HEK293 (cell line): ENCODE measurements at regions not wholly inside any gene's neighbourhood (a gene's known extent, or its start where the extent isn't known, plus 50 kb on each side); places are given as distances from the start of the nearest gene placed in this dataset.

ENCODE experiments used
- TRIM28 ChIP-seq: IDR thresholded peaks from 2 replicates; pipeline ENCODE4 v1.6.1; 2011; ENCODE audit warnings: low read length, control low read depth, borderline replicate concordance
- ZBTB7A ChIP-seq: fragments of 450-650 bp; formaldehyde crosslinking; IDR thresholded peaks from 2 replicates; pipeline ENCODE4 v1.5.1; 2016; ENCODE audit warnings: low read depth, missing biosample characterization, missing genetic modification characterization
- ZBTB8A ChIP-seq: fragments of 450-650 bp; formaldehyde crosslinking; IDR thresholded peaks from 2 replicates; pipeline ENCODE4 v1.5.1; 2016; ENCODE audit warnings: missing biosample characterization, missing genetic modification characterization
- TF ChIP-seq, protein P1 (sequence below): fragments of 450-650 bp; formaldehyde crosslinking; IDR thresholded peaks from 2 replicates; pipeline ENCODE4 v1.5.1; 2016; ENCODE audit warnings: missing biosample characterization, missing genetic modification characterization, low read depth
- TF ChIP-seq, protein P2 (sequence below): fragments of 450-650 bp; formaldehyde crosslinking; IDR thresholded peaks from 2 replicates; pipeline ENCODE4 v1.5.1; 2016; ENCODE audit warnings: missing biosample characterization, missing genetic modification characterization

GRCh38 chr18:73768043-73768442, 379.6 kb downstream of the FBXO15 start:
- TF ChIP-seq, protein P1, sequence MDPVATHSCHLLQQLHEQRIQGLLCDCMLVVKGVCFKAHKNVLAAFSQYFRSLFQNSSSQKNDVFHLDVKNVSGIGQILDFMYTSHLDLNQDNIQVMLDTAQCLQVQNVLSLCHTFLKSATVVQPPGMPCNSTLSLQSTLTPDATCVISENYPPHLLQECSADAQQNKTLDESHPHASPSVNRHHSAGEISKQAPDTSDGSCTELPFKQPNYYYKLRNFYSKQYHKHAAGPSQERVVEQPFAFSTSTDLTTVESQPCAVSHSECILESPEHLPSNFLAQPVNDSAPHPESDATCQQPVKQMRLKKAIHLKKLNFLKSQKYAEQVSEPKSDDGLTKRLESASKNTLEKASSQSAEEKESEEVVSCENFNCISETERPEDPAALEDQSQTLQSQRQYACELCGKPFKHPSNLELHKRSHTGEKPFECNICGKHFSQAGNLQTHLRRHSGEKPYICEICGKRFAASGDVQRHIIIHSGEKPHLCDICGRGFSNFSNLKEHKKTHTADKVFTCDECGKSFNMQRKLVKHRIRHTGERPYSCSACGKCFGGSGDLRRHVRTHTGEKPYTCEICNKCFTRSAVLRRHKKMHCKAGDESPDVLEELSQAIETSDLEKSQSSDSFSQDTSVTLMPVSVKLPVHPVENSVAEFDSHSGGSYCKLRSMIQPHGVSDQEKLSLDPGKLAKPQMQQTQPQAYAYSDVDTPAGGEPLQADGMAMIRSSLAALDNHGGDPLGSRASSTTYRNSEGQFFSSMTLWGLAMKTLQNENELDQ (tag by site-specific recombination), result no peak
- no peak for TF ChIP-seq ZBTB7A (tag by site-specific recombination)
- no peak for TF ChIP-seq ZBTB8A (tag by site-specific recombination)
- TF ChIP-seq, protein P2, sequence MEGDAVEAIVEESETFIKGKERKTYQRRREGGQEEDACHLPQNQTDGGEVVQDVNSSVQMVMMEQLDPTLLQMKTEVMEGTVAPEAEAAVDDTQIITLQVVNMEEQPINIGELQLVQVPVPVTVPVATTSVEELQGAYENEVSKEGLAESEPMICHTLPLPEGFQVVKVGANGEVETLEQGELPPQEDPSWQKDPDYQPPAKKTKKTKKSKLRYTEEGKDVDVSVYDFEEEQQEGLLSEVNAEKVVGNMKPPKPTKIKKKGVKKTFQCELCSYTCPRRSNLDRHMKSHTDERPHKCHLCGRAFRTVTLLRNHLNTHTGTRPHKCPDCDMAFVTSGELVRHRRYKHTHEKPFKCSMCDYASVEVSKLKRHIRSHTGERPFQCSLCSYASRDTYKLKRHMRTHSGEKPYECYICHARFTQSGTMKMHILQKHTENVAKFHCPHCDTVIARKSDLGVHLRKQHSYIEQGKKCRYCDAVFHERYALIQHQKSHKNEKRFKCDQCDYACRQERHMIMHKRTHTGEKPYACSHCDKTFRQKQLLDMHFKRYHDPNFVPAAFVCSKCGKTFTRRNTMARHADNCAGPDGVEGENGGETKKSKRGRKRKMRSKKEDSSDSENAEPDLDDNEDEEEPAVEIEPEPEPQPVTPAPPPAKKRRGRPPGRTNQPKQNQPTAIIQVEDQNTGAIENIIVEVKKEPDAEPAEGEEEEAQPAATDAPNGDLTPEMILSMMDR (tag by site-specific recombination), result no peak
- no peak for TF ChIP-seq TRIM28
